Astrocyte (in vitro differentiated cells and primary cell): ENCODE measurements at regions not wholly inside any gene's neighbourhood (a gene's known extent, or its start where the extent isn't known, plus 50 kb on each side); places are given as distances from the start of the nearest gene placed in this dataset.

Experiments
- CTCF ChIP-seq: IDR thresholded peaks from 2 replicates; pipeline ENCODE4 v1.5.1; 2011; ENCODE audit warnings: low read depth, mild to moderate bottlenecking, inconsistent platforms, low read length, moderate library complexity; ENCODE audit not compliant: insufficient read depth
- EZH2 ChIP-seq: IDR thresholded peaks from 2 replicates; pipeline ENCODE4 v1.6.1; 2012; ENCODE audit warnings: mild to moderate bottlenecking, low read length, inconsistent platforms; ENCODE audit not compliant: insufficient read depth

GRCh38 chr11:111439901-111440300 lies 60.8 kb upstream of the POU2AF1 start:
- TF ChIP-seq CTCF (no peak), EZH2 (no peak)
